SK-N-SH treated with all-trans-retinoic acid at 6 μM for 48 hours (cell line): ENCODE measurements at regions not wholly inside any gene's neighbourhood (a gene's known extent, or its start where the extent isn't known, plus 50 kb on each side); places are given as distances from the start of the nearest gene placed in this dataset.

ENCODE experiments used
- ATAC-seq: fragments of 200-7000 bp; cut with Tn5 transposase; 3 replicates; pipeline ENCODE4 v1.9.1; 2020; ENCODE audit warnings: mild to moderate bottlenecking, moderate library complexity
- ARNTL ChIP-seq: fragments of 450-650 bp; formaldehyde crosslinking; IDR thresholded peaks from 2 replicates; pipeline ENCODE4 v1.5.0; 2020; ENCODE audit warnings: low read depth, mild to moderate bottlenecking, moderate library complexity, borderline replicate concordance
- BACH2 ChIP-seq: fragments of 250-450 bp; sonication (Bioruptor Pico); IDR thresholded peaks from 2 replicates; pipeline ENCODE4 v1.9.0; 2021; ENCODE audit warnings: mild to moderate bottlenecking, borderline replicate concordance
- CREB5 ChIP-seq: fragments of 250-450 bp; sonication (Bioruptor Pico); IDR thresholded peaks from 2 replicates; pipeline ENCODE4 v1.5.1; 2020; ENCODE audit warnings: low read depth, mild to moderate bottlenecking, moderate library complexity
- CSDC2 ChIP-seq: fragments of 250-450 bp; sonication (Bioruptor Pico); IDR thresholded peaks from 2 replicates; pipeline ENCODE4 v1.5.0; 2020; ENCODE audit warnings: mild to moderate bottlenecking, moderate library complexity
- CSRNP3 ChIP-seq: fragments of 250-450 bp; sonication (Bioruptor Pico); IDR thresholded peaks from 2 replicates; pipeline ENCODE4 v1.5.1; 2021; ENCODE audit warnings: mild to moderate bottlenecking, moderate library complexity
- ESRRG ChIP-seq: fragments of 250-450 bp; sonication (Bioruptor Pico); IDR thresholded peaks from 2 replicates; pipeline ENCODE4 v1.6.1; 2021; ENCODE audit warnings: mild to moderate bottlenecking
- GLIS3 ChIP-seq: fragments of 250-450 bp; sonication (Bioruptor Pico); IDR thresholded peaks from 2 replicates; pipeline ENCODE4 v1.5.0; 2020; ENCODE audit warnings: mild to moderate bottlenecking, moderate library complexity
- ISL1 ChIP-seq: fragments of 250-450 bp; sonication (Bioruptor Pico); IDR thresholded peaks from 2 replicates; pipeline ENCODE4 v2.1.2; 2022; ENCODE audit warnings: mild to moderate bottlenecking, moderate library complexity
- OSR1 ChIP-seq: fragments of 250-450 bp; sonication (Bioruptor Pico); IDR thresholded peaks from 2 replicates; pipeline ENCODE4 v1.8.0; 2022; ENCODE audit warnings: moderate library complexity, mild to moderate bottlenecking, inconsistent platforms
- PATZ1 ChIP-seq: fragments of 250-450 bp; sonication (Bioruptor Pico); IDR thresholded peaks from 2 replicates; pipeline ENCODE4 v1.8.0; 2020; ENCODE audit warnings: mild to moderate bottlenecking, moderate library complexity, borderline replicate concordance
- POU6F1 ChIP-seq: fragments of 250-450 bp; sonication (Bioruptor Pico); IDR thresholded peaks from 2 replicates; pipeline ENCODE4 v1.8.0; 2021; ENCODE audit warnings: low read depth, mild to moderate bottlenecking, moderate library complexity, borderline replicate concordance
- PPARA ChIP-seq: fragments of 250-450 bp; sonication (Bioruptor Pico); IDR thresholded peaks from 2 replicates; pipeline ENCODE4 v1.5.0; 2020; ENCODE audit warnings: mild to moderate bottlenecking, borderline replicate concordance
- RARB ChIP-seq: fragments of 250-450 bp; sonication (Bioruptor Pico); IDR thresholded peaks from 2 replicates; pipeline ENCODE4 v1.8.0; 2021; ENCODE audit warnings: mild to moderate bottlenecking, moderate library complexity
- SNAI2 ChIP-seq: fragments of 250-450 bp; sonication (Bioruptor Pico); IDR thresholded peaks from 2 replicates; pipeline ENCODE4 v1.5.0; 2020; ENCODE audit warnings: mild to moderate bottlenecking, moderate library complexity
- TCF4 ChIP-seq: fragments of 250-450 bp; sonication (Bioruptor Pico); IDR thresholded peaks from 2 replicates; pipeline ENCODE4 v1.8.0; 2021; ENCODE audit warnings: mild to moderate bottlenecking, moderate library complexity, borderline replicate concordance
- TOX ChIP-seq: fragments of 250-450 bp; sonication (Bioruptor Pico); IDR thresholded peaks from 2 replicates; pipeline ENCODE4 v1.8.0; 2021; ENCODE audit warnings: mild to moderate bottlenecking, moderate library complexity, borderline replicate concordance
- TSHZ2 ChIP-seq: fragments of 250-450 bp; sonication (Bioruptor Pico); IDR thresholded peaks from 2 replicates; pipeline ENCODE4 v1.5.0; 2020; ENCODE audit warnings: mild to moderate bottlenecking, moderate library complexity
- ZC3H10 ChIP-seq: fragments of 250-450 bp; sonication (Bioruptor Pico); IDR thresholded peaks from 2 replicates; pipeline ENCODE4 v1.5.1; 2021; ENCODE audit warnings: mild to moderate bottlenecking, moderate library complexity
- ZFP3 ChIP-seq: fragments of 250-450 bp; sonication (Bioruptor Pico); IDR thresholded peaks from 2 replicates; pipeline ENCODE4 v1.5.0; 2020; ENCODE audit warnings: mild to moderate bottlenecking, moderate library complexity
- ZNF565 ChIP-seq: fragments of 450-650 bp; formaldehyde crosslinking; conservative IDR thresholded peaks from 2 replicates; pipeline ENCODE4 v1.5.0; 2020; ENCODE audit warnings: low read depth, mild to moderate bottlenecking, moderate library complexity
- ZNF70 ChIP-seq: fragments of 450-650 bp; formaldehyde crosslinking; IDR thresholded peaks from 2 replicates; pipeline ENCODE4 v1.5.0; 2020; ENCODE audit warnings: mild to moderate bottlenecking, moderate library complexity
- ZNF8 ChIP-seq: fragments of 450-650 bp; formaldehyde crosslinking; IDR thresholded peaks from 2 replicates; pipeline ENCODE4 v1.5.0; 2020; ENCODE audit warnings: mild to moderate bottlenecking, moderate library complexity

- TF ChIP-seq PPARA (CRISPR knock-in tag): no peak
- no peak for TF ChIP-seq TCF4 (CRISPR knock-in tag)
- TF ChIP-seq ZFP3 (CRISPR knock-in tag): no peak
Observed at GRCh38 chrX:82041034-82041433, 839.1 kb downstream of the SH3BGRL start (continued).

GRCh38 chrX:82058728-82059127, 856.8 kb downstream of the SH3BGRL start:
- no peak for TF ChIP-seq ZNF565
- TF ChIP-seq PATZ1: no peak
- TF ChIP-seq OSR1 (CRISPR knock-in tag): no peak
- TF ChIP-seq PPARA (CRISPR knock-in tag): no peak
- no peak for TF ChIP-seq TSHZ2 (CRISPR knock-in tag)
- TF ChIP-seq POU6F1 (CRISPR knock-in tag): no peak
- no peak for TF ChIP-seq SNAI2 (CRISPR knock-in tag)
- TF ChIP-seq BACH2: no peak
- TF ChIP-seq ZFP3 (CRISPR knock-in tag): no peak
- no peak for TF ChIP-seq ARNTL (CRISPR knock-in tag)
- no peak for TF ChIP-seq TOX (CRISPR knock-in tag)
- TF ChIP-seq CSRNP3 (CRISPR knock-in tag): no peak
- no peak for TF ChIP-seq CREB5 (CRISPR knock-in tag)
- TF ChIP-seq ESRRG (CRISPR knock-in tag): no peak
- TF ChIP-seq ZNF8 (CRISPR knock-in tag): no peak
- no peak for TF ChIP-seq ZC3H10
- no peak for TF ChIP-seq GLIS3 (CRISPR knock-in tag)
- ATAC-seq: no peak

- TF ChIP-seq ESRRG (CRISPR knock-in tag) (no peak), CSDC2 (CRISPR knock-in tag) (no peak), PPARA (CRISPR knock-in tag) (no peak), TCF4 (CRISPR knock-in tag) (no peak), BACH2 (no peak), SNAI2 (CRISPR knock-in tag) (no peak), GLIS3 (CRISPR knock-in tag) (no peak), POU6F1 (CRISPR knock-in tag) (no peak), ISL1 (no peak), RARB (CRISPR knock-in tag) (no peak), TOX (CRISPR knock-in tag) (no peak), PATZ1 (no peak), ARNTL (CRISPR knock-in tag) (no peak), ZNF70 (CRISPR knock-in tag) (no peak), ZNF8 (CRISPR knock-in tag) (no peak), CSRNP3 (CRISPR knock-in tag) (no peak)
- TF ChIP-seq, all 23 proteins: peak for 0
- ATAC-seq: no peak
Observed at GRCh38 chrX:82070948-82071347, 869.0 kb downstream of the SH3BGRL start.
